ENCODE measurements at regions not wholly inside any gene's neighbourhood (a gene's known extent, or its start where the extent isn't known, plus 50 kb on each side); places are given as distances from the start of the nearest gene placed in this dataset.
A peak's percentile ranks its signal among the peaks of the same experiment; 100 is the strongest.

- Mint-ChIP-seq H3K9me3 (peaks cover 0 to 12% (median 7%) of the 10 kb centered on the region in 9 donors), H3K4me1 (no peaks in the 10 kb centered on the region), H3K27ac (no peak overlapping the region), H3K27me3 (peaks cover 2 to 27% (median 7%) of the 10 kb centered on the region in 5 donors), H3K36me3 (peaks cover 0 to 8% (median 3%) of the 10 kb centered on the region in 3 donors), H3K4me3 (no peak overlapping the region)
- POLR2A ChIA-PET = no interaction called here
- DNase-seq = no peak
- no peak for ATAC-seq
These were observed 496.4 kb downstream of the BRD1 start for GRCh38 chr22:49331223-49331815.

DNA sequence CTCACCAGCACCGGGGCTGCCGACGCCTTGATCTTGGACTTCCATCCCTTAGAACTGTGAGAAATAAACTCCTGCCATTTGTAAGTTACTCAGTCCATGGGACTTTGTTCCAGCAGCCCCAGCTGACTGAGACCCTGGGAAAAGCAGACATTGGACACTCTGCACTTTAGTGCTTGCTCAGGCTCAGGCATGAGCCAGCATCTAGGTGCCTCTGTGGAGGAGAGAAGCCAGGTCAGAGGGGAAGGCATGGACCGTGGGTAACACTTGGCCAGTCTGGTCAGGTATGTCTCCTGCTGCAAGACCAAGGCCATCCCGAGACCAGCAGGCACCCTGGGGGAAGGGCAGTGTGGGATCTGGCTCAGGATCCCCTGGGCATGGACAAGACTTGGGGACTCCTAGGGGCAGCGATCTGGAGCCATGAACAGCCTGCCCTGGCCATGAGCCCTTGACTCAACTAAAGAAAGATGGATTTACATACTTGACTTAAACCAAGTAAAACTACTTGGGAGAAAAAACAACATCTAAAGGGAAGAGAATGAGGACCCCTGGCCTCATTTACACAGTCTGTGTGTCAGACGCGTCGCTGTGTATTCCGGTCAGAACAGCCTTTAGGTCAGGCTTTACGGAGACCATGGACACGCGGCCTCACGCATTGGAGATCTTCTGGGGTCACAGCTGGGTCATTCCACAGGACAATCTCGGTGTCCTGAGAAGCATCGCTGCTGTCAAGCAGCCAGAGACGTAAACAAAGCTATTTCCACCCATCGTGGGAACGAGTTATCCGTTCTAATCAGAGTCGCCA is 497.1 kb downstream of the BRD1 start:
- Mint-ChIP-seq H3K27ac (no peak overlapping the region), H3K4me3 (no peak overlapping the region), H3K4me1 (peaks cover 0 to 2% (median 0%) of the 10 kb centered on the region in 4 donors), H3K36me3 (peaks cover 0 to 8% (median 3%) of the 10 kb centered on the region in 3 donors), H3K9me3 (peaks cover 0 to 13% (median 7%) of the 10 kb centered on the region in 9 donors), H3K27me3 (peaks cover 2 to 27% (median 7%) of the 10 kb centered on the region in 5 donors)
- no peak for ATAC-seq
- peak in 1 of 10 donors; percentile 8 for DNase-seq
- POLR2A ChIA-PET = no interaction called here

DNA sequence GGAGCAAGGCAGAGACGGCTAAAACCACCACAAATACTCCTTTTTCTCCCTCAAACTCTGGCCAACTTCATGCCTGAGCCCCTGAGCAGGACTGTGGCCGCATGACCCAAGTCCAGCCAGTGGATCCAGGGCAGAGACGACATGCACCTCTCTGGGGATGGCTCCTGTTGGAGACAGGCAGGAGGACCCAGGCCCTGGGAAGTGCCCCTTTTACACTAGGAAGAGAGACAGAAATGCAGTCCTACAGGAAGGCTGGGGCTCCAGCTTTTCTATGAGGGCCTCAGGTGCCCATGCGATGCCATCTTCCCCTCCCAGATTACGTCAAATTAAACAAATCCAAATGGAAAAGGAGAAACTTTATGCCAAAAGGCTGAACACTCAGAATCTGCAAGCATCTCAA is 498.0 kb downstream of the BRD1 start:
- POLR2A ChIA-PET = no interaction called here
- DNase-seq (peak in 1 of 10 donors; percentile 11), ATAC-seq (no peak)
- peaks cover 2 to 27% (median 7%) of the 10 kb centered on the region in 5 donors for H3K27me3 Mint-ChIP-seq
- H3K36me3 Mint-ChIP-seq = peaks cover 0 to 8% (median 3%) of the 10 kb centered on the region in 3 donors
- no peak overlapping the region for H3K27ac Mint-ChIP-seq
- no peak overlapping the region for H3K4me3 Mint-ChIP-seq
- H3K4me1 Mint-ChIP-seq = peaks cover 0 to 7% (median 3%) of the 10 kb centered on the region in 4 donors
- H3K9me3 Mint-ChIP-seq = peaks cover 0 to 14% (median 7%) of the 10 kb centered on the region in 9 donors

DNA sequence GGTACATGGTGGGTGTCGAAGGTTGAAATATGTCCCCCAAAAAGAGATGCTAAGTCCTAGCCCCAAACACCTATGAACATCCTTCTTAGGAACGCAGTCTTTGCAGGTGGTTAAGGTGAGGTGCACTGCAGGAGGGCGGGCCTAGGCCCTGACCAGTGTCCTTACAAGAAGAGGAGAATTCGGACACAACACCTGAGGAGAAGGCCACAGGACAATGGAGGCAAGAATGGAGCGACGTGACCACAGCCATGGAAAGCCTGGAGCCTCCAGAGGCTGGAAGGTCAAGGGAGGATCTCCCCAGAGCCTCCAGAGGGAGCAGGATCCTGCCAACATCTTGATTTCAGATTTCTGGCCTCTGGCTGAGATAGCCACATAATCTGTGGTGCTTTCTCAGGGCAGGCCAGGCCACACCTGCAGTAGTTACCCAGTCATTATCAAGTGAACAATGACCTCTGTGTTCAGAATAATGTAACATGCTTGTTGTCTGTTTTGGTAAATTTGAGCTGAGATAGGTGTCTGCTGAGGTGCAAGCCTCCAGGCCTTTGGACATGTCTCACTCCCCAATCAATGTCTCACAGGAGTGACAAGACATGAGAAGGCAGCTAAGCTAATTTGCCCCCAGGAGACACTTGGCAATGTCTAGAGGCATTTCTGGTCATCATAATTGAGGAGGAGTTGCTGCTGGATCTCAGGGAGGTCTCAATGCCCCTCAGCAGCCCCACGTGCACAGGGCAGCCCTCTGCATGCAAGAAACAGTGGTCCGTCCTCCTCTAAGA is 498.9 kb downstream of the BRD1 start:
- Mint-ChIP-seq H3K4me3 (no peak overlapping the region), H3K9me3 (peaks cover 0 to 14% (median 7%) of the 10 kb centered on the region in 9 donors), H3K27ac (no peak overlapping the region), H3K36me3 (peaks cover 0 to 8% (median 3%) of the 10 kb centered on the region in 3 donors), H3K27me3 (peaks cover 2 to 27% (median 9%) of the 10 kb centered on the region in 5 donors), H3K4me1 (peaks cover 0 to 12% (median 3%) of the 10 kb centered on the region in 4 donors)
- DNase-seq (peak in 1 of 10 donors; percentile 2), ATAC-seq (no peak)
- POLR2A ChIA-PET = no interaction called here

GRCh38 chr22:49328118-49328475 is 499.6 kb downstream of the BRD1 start:
- ATAC-seq = no peak
- Mint-ChIP-seq H3K9me3 (peaks cover 0 to 14% (median 8%) of the 10 kb centered on the region in 9 donors), H3K36me3 (peaks cover 0 to 8% (median 3%) of the 10 kb centered on the region in 3 donors), H3K27ac (no peak overlapping the region), H3K4me3 (no peak overlapping the region), H3K27me3 (peaks cover 6 to 31% (median 16%) of the 10 kb centered on the region in 5 donors), H3K4me1 (peaks cover 0 to 15% (median 5%) of the 10 kb centered on the region in 4 donors)
- peak in 1 of 10 donors; percentile 10 for DNase-seq
- POLR2A ChIA-PET = no interaction called here

GRCh38 chr22:49327411-49328117 is 500.1 kb downstream of the BRD1 start:
- ATAC-seq (no peak), DNase-seq (peak in 1 of 10 donors; percentile 6)
- peaks cover 0 to 16% (median 6%) of the 10 kb centered on the region in 4 donors for H3K4me1 Mint-ChIP-seq
- no peak overlapping the region for H3K27ac Mint-ChIP-seq
- H3K36me3 Mint-ChIP-seq = peaks cover 0 to 8% (median 3%) of the 10 kb centered on the region in 3 donors
- H3K9me3 Mint-ChIP-seq = peaks cover 0 to 14% (median 8%) of the 10 kb centered on the region in 9 donors
- H3K4me3 Mint-ChIP-seq = no peak overlapping the region
- peaks cover 6 to 33% (median 21%) of the 10 kb centered on the region in 5 donors for H3K27me3 Mint-ChIP-seq
- POLR2A ChIA-PET = no interaction called here

- no peak for ATAC-seq
- H3K9me3 Mint-ChIP-seq = peaks cover 0 to 14% (median 8%) of the 10 kb centered on the region in 9 donors
- H3K4me1 Mint-ChIP-seq = peaks cover 0 to 16% (median 6%) of the 10 kb centered on the region in 4 donors
- no peak overlapping the region for H3K4me3 Mint-ChIP-seq
- no peak for DNase-seq
- no peak overlapping the region for H3K27ac Mint-ChIP-seq
- peaks cover 0 to 8% (median 3%) of the 10 kb centered on the region in 3 donors for H3K36me3 Mint-ChIP-seq
- POLR2A ChIA-PET = no interaction called here
- peaks cover 10 to 39% (median 28%) of the 10 kb centered on the region in 5 donors for H3K27me3 Mint-ChIP-seq
These were observed 501.1 kb downstream of the BRD1 start for GRCh38 chr22:49326558-49326957.

DNA sequence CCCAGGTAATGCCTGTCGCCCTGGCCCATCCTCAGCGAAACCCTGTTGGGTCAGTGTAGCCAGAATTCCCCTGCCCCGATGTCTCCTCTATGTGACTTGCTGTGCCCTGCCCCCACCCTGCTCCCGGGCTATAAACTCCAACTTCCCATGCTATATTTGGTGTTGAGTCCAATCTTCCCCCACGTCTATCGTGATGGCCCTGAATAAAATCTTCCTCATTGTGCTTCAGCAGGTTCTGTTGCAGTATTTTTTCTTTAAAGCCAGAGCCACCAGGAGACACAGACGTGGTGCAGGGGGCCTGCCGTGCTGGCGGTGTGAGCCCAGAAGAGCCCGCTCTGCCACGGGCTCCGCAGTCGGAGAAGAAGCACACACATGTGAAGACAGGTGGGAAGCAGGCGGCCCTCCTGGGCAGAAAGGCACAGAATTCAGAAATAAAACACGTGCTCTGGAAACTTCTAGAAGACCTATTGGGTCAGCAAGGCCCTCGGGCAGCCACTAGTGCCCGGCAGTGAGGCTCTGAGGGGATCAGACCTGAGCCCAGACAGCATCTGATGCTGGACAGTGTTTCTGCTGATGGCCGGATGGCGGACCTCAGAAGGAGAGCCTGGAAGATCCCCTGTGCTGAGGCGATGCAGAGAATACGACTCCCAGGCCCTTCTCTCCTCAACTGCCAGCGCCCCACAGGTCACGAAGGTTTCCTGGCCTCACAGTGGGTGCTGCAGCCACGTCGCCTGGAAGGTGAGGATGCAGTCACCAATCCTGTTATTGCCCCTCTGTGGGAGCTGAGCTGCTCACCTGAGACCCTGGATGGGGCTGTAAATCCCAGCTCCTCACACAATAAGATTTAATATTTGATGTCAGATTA is 501.9 kb downstream of the BRD1 start:
- H3K27me3 Mint-ChIP-seq = peaks cover 10 to 44% (median 36%) of the 10 kb centered on the region in 5 donors
- DNase-seq (peak in 1 of 10 donors; percentile 7), ATAC-seq (no peak)
- peaks cover 0 to 15% (median 8%) of the 10 kb centered on the region in 9 donors for H3K9me3 Mint-ChIP-seq
- no peak overlapping the region for H3K27ac Mint-ChIP-seq
- H3K36me3 Mint-ChIP-seq = peaks cover 0 to 8% (median 3%) of the 10 kb centered on the region in 3 donors
- POLR2A ChIA-PET = no interaction called here
- peaks cover 0 to 16% (median 6%) of the 10 kb centered on the region in 4 donors for H3K4me1 Mint-ChIP-seq
- peak overlapping the region in 1 of 10 donors; percentile 45 for H3K4me3 Mint-ChIP-seq

DNA sequence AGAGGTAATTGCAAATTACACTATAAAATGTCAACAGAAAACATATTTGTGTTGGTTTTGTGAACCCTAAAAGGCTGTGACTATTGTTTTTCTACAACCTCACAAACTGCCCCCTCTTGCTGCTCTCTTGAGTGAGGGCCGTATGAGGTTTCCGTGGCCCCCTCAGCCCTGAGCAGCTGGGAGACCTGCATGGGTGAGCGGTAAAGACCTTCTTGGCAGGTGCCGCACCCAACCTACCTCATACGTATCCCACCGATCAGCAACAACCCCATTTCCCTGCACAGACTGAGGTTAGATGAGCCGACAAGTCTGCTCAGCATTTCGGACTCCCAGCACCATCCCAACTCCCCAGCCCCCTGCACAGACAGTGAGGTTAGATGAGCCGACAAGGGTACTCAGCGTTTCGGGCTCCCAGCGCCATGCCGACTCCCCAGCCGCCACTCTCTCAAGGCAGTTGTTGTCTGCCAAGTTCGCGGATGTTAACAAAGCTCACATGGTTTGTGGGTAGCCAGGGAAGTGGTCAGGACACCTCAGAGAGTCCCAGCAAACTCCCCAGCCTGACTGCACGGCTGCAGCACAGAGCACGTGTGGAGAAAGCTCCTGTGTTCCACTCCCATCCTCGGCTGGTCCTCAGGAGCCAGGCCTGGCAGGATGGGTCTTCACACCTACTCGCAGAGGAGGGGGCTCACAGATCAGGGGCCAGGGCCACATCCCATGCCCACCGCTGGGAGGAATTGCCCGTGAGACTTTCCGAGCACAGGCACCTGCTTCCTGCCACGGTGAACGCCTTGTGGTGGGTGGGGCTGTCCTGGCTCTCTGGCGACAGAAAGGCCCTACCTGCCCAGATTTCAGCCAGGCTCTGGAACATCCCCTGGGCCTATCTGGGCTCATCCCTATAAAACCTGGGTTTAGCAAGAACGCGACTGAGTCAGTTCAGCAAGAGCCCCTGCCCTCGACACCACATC is 502.9 kb downstream of the BRD1 start:
- POLR2A ChIA-PET = no interaction called here
- Mint-ChIP-seq H3K27ac (peak overlapping the region in 2 of 10 donors; percentile 19 to 63), H3K4me1 (peaks cover 0 to 16% (median 6%) of the 10 kb centered on the region in 4 donors), H3K9me3 (peaks cover 0 to 15% (median 8%) of the 10 kb centered on the region in 9 donors), H3K4me3 (peak overlapping the region in 1 of 10 donors; percentile 45), H3K27me3 (peaks cover 16 to 47% (median 43%) of the 10 kb centered on the region in 5 donors), H3K36me3 (peaks cover 0 to 8% (median 3%) of the 10 kb centered on the region in 3 donors)
- ATAC-seq (no peak), DNase-seq (peak in 3 of 10 donors; percentile 4 to 14 (median 6))

DNA sequence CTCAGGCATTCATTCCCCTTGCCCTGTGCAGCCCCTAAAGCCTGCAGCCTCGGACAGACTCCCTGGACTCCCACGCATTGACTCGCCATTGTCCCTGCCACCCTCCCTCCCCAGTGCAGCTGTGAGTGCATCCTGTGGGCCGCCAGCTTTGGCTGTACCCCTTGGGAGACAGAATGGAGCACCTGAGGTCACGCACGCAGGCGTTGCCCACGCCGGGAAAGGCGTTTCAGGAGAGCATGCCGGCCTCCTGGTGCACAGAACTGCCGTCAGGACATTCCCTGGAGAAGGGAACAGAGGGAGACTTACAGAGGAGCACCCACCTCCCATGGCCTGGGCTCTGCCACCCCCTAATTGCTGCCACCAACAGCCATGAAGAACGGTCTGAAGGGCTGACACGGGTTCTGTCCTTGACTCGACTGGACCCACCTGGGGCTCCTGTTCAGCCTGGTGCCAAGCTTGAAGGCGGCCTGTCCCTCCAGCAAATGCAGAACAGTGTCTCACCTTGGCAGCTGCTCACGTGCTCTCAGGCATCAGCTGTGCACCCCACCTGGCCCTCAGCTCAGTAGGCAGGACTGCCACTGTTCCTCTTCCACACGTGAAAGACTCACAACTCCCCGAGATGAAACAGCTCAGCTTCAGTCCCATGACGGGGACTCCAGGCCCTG is 503.8 kb downstream of the BRD1 start:
- ATAC-seq (no peak), DNase-seq (peak in 1 of 10 donors; percentile 10)
- Mint-ChIP-seq H3K4me1 (peaks cover 0 to 16% (median 6%) of the 10 kb centered on the region in 4 donors), H3K27me3 (peaks cover 16 to 55% (median 43%) of the 10 kb centered on the region in 5 donors), H3K9me3 (peaks cover 0 to 15% (median 8%) of the 10 kb centered on the region in 9 donors), H3K27ac (peak overlapping the region in 1 of 10 donors; percentile 15), H3K4me3 (peak overlapping the region in 1 of 10 donors; percentile 45), H3K36me3 (peaks cover 0 to 8% (median 3%) of the 10 kb centered on the region in 3 donors)
- POLR2A ChIA-PET = no interaction called here

Data from naive thymus-derived CD8-positive, alpha-beta T cell (primary cell).